COLO829 (cell line): ENCODE measurements at regions not wholly inside any gene's neighbourhood (a gene's known extent, or its start where the extent isn't known, plus 50 kb on each side); places are given as distances from the start of the nearest gene placed in this dataset.
A peak's percentile ranks its signal among the peaks of the same experiment; 100 is the strongest.

Source experiments
- DNase-seq: peaks from one replicate; pipeline ENCODE4 v3.0.0; 2012; ENCODE audit warnings: low spot score

DNA sequence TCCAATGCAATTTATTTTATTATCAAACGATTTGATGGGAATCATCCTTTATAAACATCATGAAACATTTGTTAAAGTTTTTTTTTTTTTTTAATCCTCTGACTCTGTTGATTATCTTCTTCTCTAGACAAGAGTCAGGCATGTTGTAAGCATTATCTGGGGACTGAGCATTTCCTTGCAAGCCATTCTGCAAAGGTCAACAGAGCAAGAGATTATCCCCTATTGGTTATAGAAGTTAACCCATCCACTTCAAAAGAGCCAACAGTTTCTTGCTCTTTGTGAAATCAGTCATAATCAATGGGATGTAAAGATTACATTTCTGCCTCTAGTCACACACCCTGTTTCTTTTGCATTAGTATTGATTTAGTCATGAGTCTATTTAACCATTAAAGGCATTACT is 368.8 kb upstream of the ADGRL4 start:
- no peak for DNase-seq

DNA sequence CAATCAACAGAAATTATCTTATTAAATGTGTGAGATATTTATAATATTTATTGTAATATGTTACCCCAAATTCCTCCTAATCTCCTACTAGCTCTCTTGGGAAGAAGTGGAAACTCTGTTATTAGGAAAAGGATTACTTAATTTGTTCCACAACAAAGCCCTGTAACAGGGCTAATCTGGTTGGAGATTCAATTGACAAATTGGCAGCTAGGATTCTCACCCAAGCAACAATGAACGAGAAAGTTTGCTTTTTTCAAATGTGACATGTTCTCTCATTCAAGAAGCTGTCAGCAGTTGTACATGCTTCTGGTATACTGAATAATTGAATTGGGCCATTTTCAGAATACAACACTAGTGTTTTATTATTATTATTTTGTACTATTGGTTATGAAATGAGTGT is 367.9 kb upstream of the ADGRL4 start:
- DNase-seq, result no peak

DNA sequence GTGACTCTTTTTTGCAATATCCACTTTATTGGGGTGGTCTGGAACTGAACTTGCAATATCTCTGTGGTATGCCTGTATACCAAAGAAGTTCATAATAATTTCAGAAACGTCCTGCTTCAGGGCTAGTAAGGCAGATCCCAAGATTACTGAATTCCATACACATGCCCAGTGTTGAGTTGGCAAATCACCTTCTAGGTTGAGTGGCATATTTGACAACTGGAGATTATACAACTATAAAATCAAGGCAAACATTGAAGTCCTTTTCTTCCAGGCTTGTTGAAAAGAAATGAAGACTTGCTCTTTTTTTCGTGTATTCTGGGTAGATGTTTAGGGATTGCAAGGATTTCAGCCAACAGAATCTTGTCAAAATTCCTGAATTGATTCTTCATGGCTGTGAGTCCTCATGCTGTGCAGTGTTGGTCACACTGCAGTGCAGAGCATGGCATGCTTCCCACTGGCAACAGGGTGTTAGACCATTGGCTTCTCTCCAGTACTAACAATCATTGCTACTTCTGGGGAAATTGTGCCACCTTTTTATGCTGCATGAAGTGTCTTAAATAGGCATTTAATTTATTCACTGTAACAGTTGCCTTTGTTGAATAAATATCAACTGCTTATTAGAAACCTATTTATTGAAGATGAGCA is 367.1 kb upstream of the ADGRL4 start:
- DNase-seq, result no peak

DNA sequence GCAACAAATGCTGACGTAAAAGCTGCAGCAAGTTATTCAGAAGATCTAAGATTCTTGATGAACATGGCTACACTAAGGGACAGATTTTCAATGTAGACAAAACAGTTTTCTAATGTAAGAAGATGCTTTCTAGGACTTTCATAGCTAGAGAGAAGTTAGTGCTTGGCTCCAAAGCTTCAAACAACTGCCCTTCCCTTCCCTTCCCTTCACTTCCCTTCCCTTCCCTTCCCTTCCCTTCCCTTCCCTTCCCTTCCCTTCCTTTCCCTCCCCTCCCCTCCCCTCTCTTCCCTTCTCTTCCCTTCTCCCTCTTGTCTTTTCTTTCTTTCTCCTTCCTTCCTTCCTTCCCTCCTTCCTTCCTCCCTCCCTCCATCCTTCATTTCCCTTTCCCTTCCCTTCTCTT is 365.3 kb upstream of the ADGRL4 start:
- no peak for DNase-seq

DNA sequence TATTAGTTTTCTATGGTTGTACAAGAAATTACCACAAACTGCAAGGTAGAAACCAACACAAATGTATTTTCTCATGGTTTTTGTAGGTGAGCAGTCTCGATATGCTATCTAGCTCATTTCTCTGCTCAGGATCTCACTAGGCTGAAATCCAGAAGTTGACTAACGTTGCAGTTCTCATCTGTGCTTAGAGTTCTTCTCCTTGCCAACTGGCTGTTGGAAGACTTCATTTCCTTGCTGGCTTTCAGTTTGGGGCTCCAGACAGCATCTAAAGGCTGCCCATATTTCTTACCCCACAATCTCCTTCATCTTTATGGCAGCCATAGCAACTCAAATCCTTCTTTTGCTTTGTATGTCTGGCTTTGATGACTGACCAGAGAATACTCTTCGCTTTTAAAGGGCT is 362.6 kb upstream of the ADGRL4 start:
- DNase-seq, result no peak

DNA sequence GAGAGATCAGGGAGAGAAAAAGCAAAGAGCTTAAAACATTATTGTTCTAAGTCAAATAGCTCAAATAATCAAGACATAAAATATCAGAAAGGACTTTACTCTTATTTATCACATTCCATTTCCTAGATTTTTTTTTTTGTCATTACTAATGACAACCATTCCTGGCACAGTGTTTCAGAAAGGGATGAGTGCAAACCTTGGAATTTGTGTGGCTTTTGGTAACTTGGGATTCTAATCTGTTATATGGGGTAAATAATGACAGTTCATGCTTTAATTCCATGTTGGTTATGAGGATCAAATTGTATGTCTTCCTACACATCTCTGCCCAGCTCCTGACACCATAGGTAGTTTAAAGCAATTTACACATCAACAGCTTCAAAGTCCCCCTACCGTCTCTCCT is 358.4 kb upstream of the ADGRL4 start:
- DNase-seq, result no peak

DNA sequence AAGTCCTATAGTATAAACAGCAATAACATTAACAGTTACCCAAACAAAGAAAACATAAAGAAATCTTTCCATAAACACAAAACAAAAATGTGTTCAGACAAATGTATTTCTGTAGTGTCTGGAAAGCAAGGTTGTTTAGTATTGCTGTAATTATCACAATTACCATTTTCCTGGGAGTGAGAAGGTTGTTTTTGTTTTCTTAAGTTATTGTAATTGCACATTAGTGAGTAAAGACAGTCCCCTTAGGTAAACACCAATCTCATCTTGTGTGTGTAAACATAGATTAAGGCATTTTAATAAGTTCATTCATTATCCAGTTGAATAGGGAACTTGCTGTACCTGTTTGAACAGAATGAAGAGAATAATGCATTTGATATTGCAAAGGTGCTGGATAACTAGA is 356.9 kb upstream of the ADGRL4 start:
- DNase-seq, result no peak

DNA sequence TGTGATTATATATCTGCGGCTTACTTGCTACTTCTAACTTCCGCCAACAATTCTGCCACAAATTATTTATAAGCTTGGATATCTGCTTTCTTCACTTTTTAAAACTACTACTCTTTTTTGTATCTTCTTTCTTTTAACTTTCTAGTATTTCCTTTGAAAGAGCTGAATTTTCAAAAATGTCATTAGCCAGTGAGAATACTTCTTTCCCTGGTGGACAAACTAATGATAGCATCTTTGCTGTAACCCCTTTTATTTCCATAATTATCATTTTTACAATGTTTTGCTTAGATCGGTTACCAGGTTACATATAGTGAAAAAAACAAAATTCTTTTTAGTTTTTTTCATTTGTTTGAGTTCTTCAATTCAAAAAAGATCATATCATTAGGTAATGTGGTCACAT is 355.9 kb upstream of the ADGRL4 start:
- no peak for DNase-seq

DNA sequence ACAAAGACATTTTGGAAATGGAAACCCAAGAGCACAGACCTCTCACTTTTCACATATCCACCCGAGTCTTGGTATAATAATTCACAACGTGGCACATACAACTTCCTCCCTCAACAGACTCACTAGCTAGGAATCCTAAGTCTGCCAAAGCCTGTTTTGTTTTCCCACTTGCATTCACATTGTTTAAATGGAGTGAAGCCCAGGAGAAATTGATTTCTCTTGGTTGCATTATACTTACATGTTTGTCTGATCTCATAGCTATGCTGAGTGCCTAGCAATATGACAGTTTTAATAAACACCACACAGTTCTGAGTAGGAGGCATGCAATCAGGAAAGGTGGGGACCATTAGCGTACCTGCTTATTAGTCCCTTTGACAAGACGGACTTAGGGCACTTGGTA is 348.6 kb upstream of the ADGRL4 start:
- no peak for DNase-seq

DNA sequence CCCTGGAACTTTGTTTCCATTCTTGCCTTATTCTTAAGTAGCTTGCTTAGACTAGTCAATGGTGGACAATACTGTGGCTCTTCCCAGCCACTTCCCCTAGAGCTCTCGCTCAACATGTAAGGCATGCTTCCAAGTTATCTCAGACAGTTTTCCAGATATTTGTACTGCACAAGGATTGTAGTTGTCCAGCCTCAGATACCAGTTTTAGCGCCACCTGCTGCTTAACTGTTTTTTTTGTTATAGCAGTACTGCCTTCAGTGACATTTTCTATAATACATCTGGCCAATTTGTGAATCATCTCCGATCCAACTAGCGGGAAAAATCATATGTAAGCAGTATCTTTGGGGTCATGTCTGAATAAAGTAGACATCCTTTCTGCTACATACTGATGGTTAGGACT is 346.7 kb upstream of the ADGRL4 start:
- DNase-seq, result peak; percentile 29

DNA sequence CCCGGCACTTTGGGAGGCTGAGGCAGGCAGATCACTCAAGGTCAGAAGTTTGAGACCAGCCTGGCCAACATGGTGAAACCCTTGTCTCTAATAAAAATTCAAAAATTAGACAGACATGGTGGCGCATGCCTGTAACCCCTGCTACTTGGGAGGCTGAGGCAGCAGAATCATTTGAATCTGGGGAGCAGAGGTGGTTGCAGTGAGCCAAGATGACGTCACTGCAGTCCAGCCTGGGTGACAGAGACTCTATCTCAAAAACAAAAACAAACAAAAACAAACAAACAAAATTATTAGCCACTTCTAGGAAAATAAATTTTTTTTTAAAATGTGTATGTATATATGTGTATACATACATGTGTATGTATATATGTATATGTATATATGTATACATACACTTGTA is 320.3 kb upstream of the ADGRL4 start:
- no peak for DNase-seq

DNA sequence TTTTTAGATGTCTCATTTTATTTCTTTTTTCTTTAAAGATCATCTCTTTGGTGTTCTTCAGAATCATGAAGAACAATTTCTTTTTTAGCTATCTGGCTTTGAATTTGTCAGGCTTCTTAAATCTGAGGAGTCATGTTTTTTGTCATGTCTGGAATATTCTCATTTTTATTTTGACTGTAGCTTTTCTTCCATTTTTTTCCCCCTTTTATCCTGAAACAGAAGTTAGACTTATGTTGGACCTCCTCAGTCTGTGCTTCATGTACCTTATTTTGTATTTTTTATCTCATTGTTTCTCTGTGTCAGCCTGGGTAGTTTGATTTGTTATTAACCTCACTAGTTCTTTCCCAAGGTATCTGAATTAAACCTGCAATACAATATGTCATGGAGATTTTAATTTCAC is 319.2 kb upstream of the ADGRL4 start:
- no peak for DNase-seq

DNA sequence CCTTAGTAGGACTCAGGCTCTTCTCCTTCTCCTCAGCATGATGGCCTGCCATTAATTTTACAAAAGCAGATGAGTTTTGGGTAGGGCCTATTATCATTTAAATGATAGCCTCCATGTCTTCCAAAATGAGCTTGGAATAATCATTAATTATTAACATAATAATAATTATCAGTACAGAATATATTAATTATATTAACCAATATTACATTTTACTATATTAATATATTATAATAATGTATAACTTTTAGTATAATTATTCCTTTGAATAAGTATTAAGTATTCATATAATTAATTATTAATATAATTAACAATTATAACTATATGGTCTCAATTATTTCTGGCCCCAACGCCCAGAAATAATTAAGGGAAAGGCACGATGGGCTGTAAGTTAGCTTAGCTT is 318.6 kb upstream of the ADGRL4 start:
- no peak for DNase-seq

DNA sequence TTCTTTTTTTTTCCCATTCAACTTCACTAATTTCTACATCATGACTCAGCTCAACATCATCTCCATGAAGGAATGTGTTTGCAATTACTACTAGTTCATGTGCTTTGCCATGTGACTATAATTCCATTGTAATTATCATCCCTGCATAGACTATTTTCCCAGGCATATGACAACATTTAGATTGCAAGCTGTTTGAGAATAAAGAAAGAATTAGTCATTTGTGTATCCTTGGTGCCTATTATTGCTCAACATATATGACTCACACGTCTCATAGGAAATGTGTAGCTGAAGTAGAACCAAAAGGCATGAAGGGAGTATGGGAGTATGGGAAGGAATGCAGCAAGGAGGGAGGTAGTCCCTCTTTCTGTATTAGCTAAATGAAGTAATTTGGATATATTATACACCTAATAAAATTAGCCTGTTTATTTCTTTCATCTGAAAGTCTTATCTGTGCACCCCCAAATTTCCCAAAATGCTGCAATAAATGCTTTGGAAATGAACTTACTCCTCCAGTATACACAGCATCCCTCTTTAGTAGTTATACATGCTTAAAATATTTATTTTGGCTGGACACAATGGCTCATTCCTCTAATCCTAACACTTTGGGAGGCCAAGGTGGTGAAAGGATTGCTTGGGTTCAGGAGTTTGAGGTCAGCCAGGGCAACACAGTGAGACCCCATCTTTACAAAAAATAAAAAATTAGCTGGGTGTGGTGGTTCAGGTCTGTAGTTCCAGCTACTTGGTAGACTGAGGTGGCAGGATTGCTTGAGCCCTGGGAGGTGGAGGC is 316.9 kb upstream of the ADGRL4 start:
- peak; percentile 58 for DNase-seq

DNA sequence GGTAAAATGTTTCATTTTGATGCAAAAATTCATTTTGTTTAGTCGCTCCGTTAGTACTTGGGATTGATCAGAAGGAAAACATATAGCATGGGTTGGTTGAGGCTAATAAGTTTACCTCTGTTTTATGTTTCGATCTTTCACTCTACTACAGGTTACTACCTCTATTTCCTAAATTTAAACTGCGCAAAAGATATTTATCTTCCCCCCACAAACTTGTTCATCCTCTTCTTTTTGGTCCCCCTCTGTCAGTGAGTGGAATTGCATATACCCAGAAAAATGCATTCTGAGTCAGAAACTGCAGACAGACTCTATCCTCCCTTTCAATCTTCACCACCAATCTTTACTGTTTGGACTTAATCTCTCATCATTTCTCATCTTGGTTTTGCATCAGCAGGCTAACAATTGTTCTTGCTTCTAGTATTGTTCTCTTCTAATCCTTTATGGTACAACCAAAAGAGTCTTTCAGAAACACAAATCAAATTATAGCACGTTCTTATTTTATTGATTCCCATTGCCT is 316.0 kb upstream of the ADGRL4 start:
- DNase-seq, result no peak

DNA sequence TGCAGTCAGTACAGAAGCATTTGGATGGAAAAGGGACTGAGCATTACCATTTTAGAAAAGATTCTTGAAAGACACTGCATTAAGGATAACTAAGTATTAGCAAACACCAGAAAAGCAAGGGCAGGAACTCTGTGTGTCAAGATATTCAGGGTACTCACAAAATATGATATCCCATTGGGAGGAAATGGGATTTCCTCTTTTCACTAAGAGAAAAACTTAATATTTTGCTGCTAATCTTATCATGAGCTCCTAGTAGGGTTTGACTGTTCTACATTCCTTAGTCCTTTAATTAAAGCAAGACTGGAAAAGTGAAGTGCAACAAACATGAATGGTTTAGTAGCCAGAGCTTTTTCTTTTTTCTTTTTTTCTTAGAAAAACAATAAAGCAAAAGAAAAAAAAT is 305.9 kb upstream of the ADGRL4 start:
- no peak for DNase-seq

DNA sequence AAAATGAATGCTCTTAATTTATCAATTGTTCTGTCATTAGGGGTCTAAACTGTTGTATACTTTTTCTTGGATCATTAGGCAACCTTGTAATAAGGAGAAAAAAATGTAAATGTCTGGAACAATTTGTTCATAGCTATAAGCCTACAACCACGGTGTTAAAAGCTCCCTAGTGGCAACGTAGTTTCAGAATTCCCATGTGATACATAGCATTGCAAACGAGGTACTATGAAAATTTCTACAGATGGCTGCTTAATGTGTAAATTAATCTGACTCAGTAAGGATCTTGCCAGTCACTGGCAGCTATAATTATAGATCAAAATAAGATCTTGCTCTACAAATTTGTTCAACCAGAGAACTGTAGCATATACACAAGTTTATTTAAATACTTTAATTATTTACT is 304.1 kb upstream of the ADGRL4 start:
- no peak for DNase-seq

DNA sequence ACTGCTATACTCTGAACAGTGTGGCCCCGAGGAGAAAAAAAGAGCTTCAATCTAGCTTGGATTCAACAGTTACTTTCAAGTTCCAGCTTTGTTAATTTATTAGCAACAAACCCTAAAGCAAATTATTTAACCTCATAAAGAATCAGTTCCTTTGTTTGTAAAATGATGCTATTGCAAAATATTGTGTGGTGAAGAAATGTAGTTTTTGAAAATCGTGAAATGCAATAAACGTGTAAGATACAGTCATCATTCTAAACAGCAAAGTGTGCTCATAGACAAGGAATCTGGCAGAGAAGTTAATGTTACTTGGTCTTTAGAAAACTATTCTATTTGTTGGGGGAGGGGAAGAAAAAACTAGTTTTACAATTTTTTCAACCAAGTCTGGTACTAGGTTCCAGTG is 297.6 kb upstream of the ADGRL4 start:
- DNase-seq, result peak; percentile 4

DNA sequence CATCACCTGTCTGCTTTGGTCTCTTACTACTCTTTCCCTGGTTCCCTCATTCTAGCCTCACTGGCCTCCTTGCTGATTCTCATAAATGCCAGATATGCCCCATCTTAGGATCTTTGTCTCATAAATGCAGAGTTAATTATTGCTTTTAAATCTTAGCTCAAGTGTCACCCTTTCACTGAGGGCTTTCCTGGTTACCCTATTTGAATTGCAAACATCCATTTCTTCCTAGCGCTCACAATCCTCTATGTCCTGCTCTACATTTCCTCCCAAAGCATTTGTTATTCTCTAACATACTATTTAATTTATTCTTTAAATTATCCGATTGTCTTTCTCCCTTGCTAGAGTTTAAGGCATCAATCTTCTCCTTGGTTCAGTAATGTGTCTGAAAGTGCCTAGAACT is 296.5 kb upstream of the ADGRL4 start:
- no peak for DNase-seq

DNA sequence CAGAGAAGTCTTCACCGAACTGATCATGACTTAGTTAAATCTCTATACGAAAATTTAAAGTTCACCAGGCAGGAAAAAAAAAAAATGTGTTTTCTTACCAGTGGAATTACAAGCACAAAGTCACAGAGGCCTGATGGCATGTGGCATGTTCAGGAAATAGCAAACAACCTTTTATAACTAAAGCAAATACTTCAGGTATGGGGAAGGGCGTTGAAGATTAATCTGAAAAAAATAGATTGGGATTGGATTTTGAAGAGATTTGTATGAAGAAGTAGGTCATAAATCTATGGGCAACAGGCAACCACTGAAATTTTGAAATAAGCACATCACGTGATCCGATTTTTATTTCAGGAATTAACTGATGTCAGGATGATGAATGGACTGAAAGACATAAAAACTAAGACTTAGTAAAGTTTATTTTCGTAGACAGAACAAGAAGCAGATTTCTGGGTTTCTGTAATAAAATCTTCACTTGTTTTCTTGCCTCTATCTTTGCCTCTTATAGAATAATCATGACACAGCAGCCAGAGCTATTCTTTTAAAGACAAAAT is 295.9 kb upstream of the ADGRL4 start:
- DNase-seq, result no peak

DNA sequence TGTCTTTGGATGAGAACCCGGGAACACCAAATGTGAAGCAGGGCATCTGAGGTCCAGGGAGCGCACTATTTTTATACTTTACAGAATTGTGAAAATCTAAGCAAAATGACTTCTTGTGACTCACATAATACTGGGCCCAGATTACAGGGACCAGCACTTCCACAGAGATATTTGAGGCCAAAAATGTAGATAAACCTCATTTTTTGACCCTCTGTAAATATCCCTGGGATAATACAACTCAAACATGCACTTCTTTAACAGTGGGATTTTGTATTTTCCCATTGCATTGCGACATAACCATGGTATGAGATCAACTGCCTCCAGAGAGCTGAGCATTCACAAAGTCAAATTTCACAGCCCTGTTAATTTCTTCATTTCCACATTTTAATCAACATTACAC is 289.4 kb upstream of the ADGRL4 start:
- DNase-seq, result no peak

DNA sequence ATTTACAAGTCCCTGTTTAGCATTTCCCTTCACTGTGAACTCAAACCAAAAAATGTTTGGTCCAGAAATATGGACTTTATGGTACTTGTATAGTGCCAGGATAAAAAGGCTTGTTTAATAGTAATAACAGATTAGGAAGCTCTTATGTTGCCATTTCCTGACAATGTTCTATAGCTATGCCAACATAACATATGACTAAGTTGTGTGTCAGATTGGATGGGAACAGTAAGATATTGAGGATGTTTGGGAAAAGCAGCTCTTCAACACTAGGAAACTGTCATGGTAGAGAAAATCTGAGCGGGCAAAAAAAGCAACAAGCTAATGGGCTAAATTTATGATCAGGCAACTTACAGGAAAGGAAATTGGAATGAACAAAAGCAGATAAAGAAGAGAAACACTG is 287.1 kb upstream of the ADGRL4 start:
- peak; percentile 12 for DNase-seq

DNA sequence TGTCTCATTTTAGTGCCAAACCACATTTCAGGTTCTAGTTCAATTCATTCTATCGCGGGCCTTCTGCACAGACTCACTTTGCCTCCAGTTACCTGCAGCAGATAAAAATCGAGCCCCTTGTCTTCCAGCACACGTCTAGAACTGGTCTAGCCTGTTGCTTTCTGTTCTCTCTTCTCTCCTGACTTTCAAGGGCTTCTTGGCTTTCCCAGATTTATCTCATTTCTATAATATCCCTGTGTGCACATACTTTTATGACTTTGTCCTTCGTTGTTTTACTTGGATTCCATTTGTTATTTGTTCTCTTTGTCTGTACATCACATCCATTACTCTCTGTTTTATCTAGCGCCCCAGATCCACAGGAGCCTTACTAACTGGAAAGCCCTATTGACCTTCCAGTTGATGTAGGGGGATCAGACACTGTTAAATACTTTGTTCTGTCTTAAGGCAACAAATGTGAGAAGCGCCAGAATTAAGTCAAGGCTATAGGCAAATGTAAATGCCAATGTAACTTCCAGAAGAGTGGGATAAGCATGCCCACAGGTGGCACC is 284.5 kb upstream of the ADGRL4 start:
- DNase-seq, result no peak
